HG03469 (cell line): ENCODE measurements at regions not wholly inside any gene's neighbourhood (a gene's known extent, or its start where the extent isn't known, plus 50 kb on each side); places are given as distances from the start of the nearest gene placed in this dataset.

ENCODE experiments used
- ATAC-seq: cut with Tn5 transposase; IDR thresholded peaks from one replicate; pipeline ENCODE4 v1.9.1; 2021; ENCODE audit warnings: mild to moderate bottlenecking, moderate library complexity, moderate number of reproducible peaks; ENCODE audit not compliant: unreplicated experiment

DNA sequence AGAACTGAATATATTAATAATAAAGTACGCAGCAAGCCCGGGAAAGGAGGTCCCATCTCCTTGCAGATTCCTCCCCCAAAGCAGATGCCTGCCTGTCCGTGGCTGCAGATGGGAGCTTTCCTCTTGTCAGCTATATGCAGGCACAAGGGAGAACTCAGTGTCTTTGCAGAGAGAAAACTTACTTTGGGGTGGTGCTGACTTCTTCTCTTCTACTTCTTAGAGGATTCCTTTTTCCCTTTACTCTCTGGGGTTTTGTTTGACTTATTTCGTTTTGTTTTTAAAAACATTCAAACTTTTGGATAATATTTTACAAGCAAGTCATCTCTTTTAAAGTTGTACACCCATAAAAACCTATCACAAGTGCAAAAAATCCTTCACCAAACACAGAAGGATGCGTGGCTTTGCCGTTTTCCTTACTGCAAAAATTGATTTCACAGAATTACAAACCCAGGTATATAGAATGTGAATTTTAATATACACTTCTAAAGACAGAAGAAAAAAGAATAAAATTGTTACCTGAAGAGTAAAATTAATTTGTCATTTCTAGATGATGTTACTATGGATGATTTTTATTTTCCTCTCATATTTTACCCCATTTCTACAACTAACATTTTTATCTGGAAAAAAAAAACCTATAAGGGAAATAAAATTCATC, 65.3 kb upstream of the IGF1R start:
- no peak for ATAC-seq

DNA sequence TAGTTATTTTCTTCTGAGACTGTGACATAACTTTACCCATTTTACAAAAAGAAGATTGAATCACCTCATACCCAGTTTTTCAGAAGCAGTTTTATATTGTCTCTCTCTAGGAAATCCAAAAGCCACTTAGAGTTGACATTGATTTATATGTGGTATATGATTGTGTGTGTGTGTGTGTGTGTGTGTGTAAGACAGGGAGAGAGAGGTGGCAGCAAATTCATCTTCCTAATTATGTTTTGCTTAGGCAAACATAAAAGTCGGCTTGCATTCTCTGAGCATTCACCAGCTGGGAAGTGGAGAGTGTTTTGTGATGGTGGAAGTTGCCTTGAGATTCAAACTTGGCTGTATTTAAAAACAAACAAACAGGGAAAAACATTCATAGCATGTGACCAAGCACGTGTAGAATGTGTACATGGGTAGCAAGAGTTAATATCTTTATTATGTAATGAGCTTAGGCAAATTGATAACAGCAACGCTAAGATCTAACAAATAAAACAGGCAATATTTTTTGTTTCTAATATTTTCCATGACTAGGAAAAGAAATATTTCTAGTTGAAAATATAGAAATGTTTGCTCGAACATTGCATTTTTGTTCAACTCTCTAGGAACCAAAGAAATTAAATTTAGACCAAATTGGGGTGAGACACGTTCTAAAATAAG, 64.4 kb upstream of the IGF1R start:
- no peak for ATAC-seq

DNA sequence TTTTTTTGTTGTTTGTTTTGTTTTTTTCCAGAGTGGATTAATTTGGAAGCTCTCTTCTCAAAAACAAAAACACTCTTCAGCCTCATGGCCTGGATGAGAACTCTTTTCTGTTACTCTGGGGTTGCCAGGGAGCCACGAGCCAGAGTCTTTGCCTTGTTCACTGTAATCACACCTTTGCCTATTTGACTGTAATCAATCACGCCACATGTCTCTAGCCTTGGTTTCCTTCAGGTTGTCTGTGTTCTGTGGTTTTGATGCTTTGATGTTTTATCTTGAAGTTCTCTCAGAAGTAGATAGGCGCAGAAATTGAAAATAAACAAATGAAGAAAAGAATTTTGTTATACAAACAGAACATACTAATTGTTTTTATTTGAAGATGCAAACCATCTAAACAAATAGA, 62.3 kb upstream of the IGF1R start:
- no peak for ATAC-seq

DNA sequence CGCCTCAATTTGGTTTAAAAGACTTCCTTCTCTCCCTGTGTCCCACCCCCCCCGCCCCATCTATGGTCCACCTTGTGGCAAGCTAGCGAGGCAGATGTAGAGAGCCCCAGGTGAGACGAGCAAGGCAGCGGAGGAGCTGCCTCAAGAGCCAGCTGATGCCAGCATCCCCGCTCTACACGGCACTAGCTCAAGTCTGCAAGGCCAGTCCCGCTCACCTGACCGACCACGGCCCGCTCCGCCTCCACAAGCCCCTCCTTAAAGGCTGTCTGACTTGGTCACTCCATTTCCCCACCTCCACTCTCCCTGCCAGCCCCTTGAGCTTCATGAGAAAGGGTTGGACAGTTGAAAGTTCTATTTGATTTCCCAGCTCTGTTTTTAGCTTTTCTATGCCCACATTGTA, 56.2 kb upstream of the IGF1R start:
- ATAC-seq: no peak

GRCh38 chr15:98596131-98596530, 52.2 kb upstream of the IGF1R start:
- no peak for ATAC-seq

- no peak for ATAC-seq
Observed at GRCh38 chr15:98596885-98597392, 51.4 kb upstream of the IGF1R start.

DNA sequence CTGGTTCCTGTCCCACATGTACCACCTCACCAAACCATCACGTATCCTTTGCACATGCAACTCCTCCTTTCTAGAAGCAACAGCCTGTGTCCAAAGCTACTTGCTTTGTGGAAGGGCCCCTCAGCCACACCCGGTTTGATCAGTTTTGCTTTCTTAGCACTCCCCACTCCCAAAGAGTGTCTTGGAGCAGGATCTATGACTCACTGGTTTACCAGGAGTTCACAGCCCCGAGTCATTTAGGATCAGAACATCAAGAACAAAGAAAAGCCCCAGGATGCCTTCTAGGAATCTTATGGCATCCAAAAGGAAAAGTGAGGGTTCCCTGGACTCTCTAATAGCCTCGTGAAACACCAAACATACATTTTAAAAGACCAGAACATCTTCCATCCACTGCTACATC, 50.7 kb upstream of the IGF1R start:
- ATAC-seq: no peak
